ENCODE measurements at regions not wholly inside any gene's neighbourhood (a gene's known extent, or its start where the extent isn't known, plus 50 kb on each side); places are given as distances from the start of the nearest gene placed in this dataset.

GRCh38 chr12:75936515-75937440 is 94.8 kb downstream of the PHLDA1 start:
- TF ChIP-seq REST (IDR thresholded peaks at IDR 0.05; ENCODE audit: insufficient replicate concordance, low read depth): no peak
- TF ChIP-seq POLR2AphosphoS5 (IDR thresholded peaks at IDR 0.05; ENCODE audit: low read depth): no peak
- no peak for TF ChIP-seq GABPA (IDR thresholded peaks at IDR 0.05; ENCODE audit: low read depth)
- TF ChIP-seq SPI1 (IDR thresholded peaks at IDR 0.05; ENCODE audit: borderline replicate concordance, low read depth): no peak
- TF ChIP-seq CTCF (IDR thresholded peaks at IDR 0.05; ENCODE audit: insufficient read depth, low read length): no peak
- Histone ChIP-seq H3K27me3 (ENCODE audit: insufficient read depth, poor library complexity, severe bottlenecking) (no peaks in the 10 kb centered on the region), H3K4me3 (replicated peaks; ENCODE audit: insufficient read depth, low read length) (no peak overlapping the region), H3K27ac (replicated peaks) (no peak overlapping the region)
- no peak for DNase-seq (ENCODE audit: low read depth in 1 of 2, low spot score in 1 of 2)

- H3K27me3 ChIP-seq (ENCODE audit: insufficient read depth, poor library complexity, severe bottlenecking): no peaks in the 10 kb centered on the region
- TF ChIP-seq SPI1 (IDR thresholded peaks at IDR 0.05; ENCODE audit: borderline replicate concordance, low read depth) (no peak), CTCF (IDR thresholded peaks at IDR 0.05; ENCODE audit: insufficient read depth, low read length) (no peak), POLR2AphosphoS5 (IDR thresholded peaks at IDR 0.05; ENCODE audit: low read depth) (no peak), GABPA (IDR thresholded peaks at IDR 0.05; ENCODE audit: low read depth) (no peak), REST (IDR thresholded peaks at IDR 0.05; ENCODE audit: insufficient replicate concordance, low read depth) (no peak)
- H3K27ac ChIP-seq (replicated peaks): no peak overlapping the region
- no peak for DNase-seq (ENCODE audit: low read depth in 1 of 2, low spot score in 1 of 2)
- no peak overlapping the region for H3K4me3 ChIP-seq (replicated peaks; ENCODE audit: insufficient read depth, low read length)
These were observed 95.9 kb downstream of the PHLDA1 start for GRCh38 chr12:75935539-75936242.

GRCh38 chr12:75933101-75933500 is 98.5 kb downstream of the PHLDA1 start:
- no peak for DNase-seq (ENCODE audit: low read depth in 1 of 2, low spot score in 1 of 2)
- TF ChIP-seq GABPA (IDR thresholded peaks at IDR 0.05; ENCODE audit: low read depth) (no peak), SPI1 (IDR thresholded peaks at IDR 0.05; ENCODE audit: borderline replicate concordance, low read depth) (no peak), CTCF (IDR thresholded peaks at IDR 0.05; ENCODE audit: insufficient read depth, low read length) (no peak), POLR2AphosphoS5 (IDR thresholded peaks at IDR 0.05; ENCODE audit: low read depth) (no peak), REST (IDR thresholded peaks at IDR 0.05; ENCODE audit: insufficient replicate concordance, low read depth) (no peak)
- no peaks in the 10 kb centered on the region for H3K27me3 ChIP-seq (ENCODE audit: insufficient read depth, poor library complexity, severe bottlenecking)

More at GRCh38 chr12:75933101-75933500, 98.5 kb downstream of the PHLDA1 start:
- no peak overlapping the region for H3K4me3 ChIP-seq (replicated peaks; ENCODE audit: insufficient read depth, low read length)
- no peak overlapping the region for H3K27ac ChIP-seq (replicated peaks)
